ENCODE measurements at regions not wholly inside any gene's neighbourhood (a gene's known extent, or its start where the extent isn't known, plus 50 kb on each side); places are given as distances from the start of the nearest gene placed in this dataset.

- H3K36me3 ChIP-seq (ENCODE audit: control insufficient read depth in 2 of 2, insufficient read depth in 2 of 2, low read length in 1 of 2): no peaks in the 10 kb centered on the region
- 83 to 95% methylated on average over 3 of the region's 3 CpGs for WGBS, 2 donors
- H3K4me1 ChIP-seq (ENCODE audit: control insufficient read depth in 2 of 2, insufficient read depth in 2 of 2, low read length in 1 of 2): peaks cover 0 to 6% of the 10 kb centered on the region in 2 donors
- H3K4me3 ChIP-seq (ENCODE audit: low read depth in 1 of 2, low read length in 2 of 2): no peak overlapping the region
- no peaks in the 10 kb centered on the region for H3K9me3 ChIP-seq (ENCODE audit: control insufficient read depth in 2 of 2, insufficient read depth in 1 of 2, low read depth in 1 of 2, low read length in 1 of 2)
- H3K27me3 ChIP-seq (ENCODE audit: control insufficient read depth in 1 of 2, insufficient read depth in 2 of 2, low read length in 2 of 2): no peaks in the 10 kb centered on the region
- no peak overlapping the region for H3K27ac ChIP-seq (ENCODE audit: low read depth in 2 of 2, low read length in 1 of 2)
Observed at GRCh38 chr4:38283724-38284123, 323.5 kb downstream of the PTTG2 start.

DNA sequence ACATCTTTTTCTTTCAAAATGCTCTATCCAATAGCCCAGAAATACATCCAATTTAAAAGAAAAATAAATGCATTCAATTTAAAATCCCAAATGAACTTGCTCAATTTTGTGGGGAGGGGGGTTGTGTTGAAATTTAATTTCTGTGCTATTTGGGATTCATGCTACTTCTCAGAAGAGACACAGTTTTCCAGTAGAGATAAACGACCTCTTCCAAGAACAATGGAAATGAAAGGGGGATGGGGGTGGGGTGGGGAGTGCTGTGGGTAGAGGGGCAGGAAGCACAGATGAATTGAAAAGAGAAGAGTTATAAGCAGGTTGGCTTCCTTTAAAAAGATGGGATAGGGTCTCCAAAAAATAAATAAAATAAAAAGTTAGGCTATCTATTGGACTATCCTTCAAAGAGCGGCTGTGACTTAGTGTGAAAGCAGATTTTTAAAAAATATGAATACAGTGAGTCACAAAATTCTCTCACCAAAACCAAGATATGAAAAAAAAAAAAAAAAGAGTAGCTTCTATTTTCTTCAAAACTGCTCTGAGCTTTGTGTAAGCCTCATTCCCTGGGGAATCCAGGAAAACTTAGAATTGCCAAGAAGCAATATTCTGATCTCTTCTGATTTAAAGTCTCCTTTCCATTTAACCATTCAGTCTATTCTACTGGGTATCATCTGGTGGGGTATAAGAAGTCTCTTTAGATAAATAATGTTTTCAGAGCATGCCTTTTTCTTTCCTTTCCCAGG lies 324.3 kb downstream of the PTTG2 start:
- 75 to 76% methylated on average over 2 of the region's 2 CpGs for WGBS, 2 donors
- no peaks in the 10 kb centered on the region for H3K36me3 ChIP-seq (ENCODE audit: control insufficient read depth in 2 of 2, insufficient read depth in 2 of 2, low read length in 1 of 2)

DNA sequence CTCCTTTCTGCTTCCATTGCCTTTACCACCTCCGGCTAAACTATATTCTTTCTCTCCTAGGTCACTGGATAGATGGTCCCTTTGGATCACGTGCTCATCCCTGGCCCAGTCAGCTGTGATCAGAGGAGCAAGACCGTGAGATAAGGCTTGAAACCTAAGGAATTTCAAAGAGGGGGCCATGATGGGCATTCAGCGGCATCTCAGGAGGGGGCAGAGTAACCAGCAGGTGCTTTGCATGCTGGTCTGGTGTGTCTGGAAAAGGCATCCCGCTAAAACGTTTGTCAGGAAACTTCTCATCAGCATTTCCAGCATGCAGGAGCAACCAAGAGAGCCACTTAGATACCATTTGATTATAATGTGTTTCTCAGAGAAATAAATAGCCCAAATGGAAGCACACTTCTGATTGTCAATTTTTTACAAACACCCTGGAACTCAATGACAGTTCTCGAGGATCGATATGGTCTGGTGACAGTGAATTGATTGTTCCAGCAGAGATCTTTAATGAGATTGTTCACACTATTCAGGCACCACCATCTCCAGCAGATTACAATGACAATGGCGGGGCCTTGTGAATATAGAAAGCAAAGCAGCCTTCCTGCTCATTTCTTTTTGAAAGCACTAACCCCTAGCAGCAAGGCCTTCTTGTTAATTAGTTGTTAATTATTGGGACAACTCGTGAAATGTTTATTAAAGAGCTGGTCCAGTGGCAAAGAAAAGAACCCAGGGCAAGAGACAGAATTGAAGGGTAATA lies 327.1 kb downstream of the PTTG2 start:
- WGBS, 2 donors: 86 to 89% methylated on average over 10 of the region's 10 CpGs
- Histone ChIP-seq H3K4me3 (ENCODE audit: low read depth in 1 of 2, low read length in 2 of 2) (no peak overlapping the region), H3K9me3 (ENCODE audit: control insufficient read depth in 2 of 2, insufficient read depth in 1 of 2, low read depth in 1 of 2, low read length in 1 of 2) (no peaks in the 10 kb centered on the region), H3K27ac (ENCODE audit: low read depth in 2 of 2, low read length in 1 of 2) (no peak overlapping the region), H3K36me3 (ENCODE audit: control insufficient read depth in 2 of 2, insufficient read depth in 2 of 2, low read length in 1 of 2) (no peaks in the 10 kb centered on the region), H3K27me3 (ENCODE audit: control insufficient read depth in 1 of 2, insufficient read depth in 2 of 2, low read length in 2 of 2) (no peaks in the 10 kb centered on the region), H3K4me1 (ENCODE audit: control insufficient read depth in 2 of 2, insufficient read depth in 2 of 2, low read length in 1 of 2) (no peaks in the 10 kb centered on the region)

More for the DNA sequence above, 324.3 kb downstream of the PTTG2 start:
- peaks cover 0 to 4% of the 10 kb centered on the region in 2 donors for H3K4me1 ChIP-seq (ENCODE audit: control insufficient read depth in 2 of 2, insufficient read depth in 2 of 2, low read length in 1 of 2)
- no peak overlapping the region for H3K4me3 ChIP-seq (ENCODE audit: low read depth in 1 of 2, low read length in 2 of 2)
- H3K9me3 ChIP-seq (ENCODE audit: control insufficient read depth in 2 of 2, insufficient read depth in 1 of 2, low read depth in 1 of 2, low read length in 1 of 2): no peaks in the 10 kb centered on the region
- no peaks in the 10 kb centered on the region for H3K27me3 ChIP-seq (ENCODE audit: control insufficient read depth in 1 of 2, insufficient read depth in 2 of 2, low read length in 2 of 2)
- no peak overlapping the region for H3K27ac ChIP-seq (ENCODE audit: low read depth in 2 of 2, low read length in 1 of 2)

DNA sequence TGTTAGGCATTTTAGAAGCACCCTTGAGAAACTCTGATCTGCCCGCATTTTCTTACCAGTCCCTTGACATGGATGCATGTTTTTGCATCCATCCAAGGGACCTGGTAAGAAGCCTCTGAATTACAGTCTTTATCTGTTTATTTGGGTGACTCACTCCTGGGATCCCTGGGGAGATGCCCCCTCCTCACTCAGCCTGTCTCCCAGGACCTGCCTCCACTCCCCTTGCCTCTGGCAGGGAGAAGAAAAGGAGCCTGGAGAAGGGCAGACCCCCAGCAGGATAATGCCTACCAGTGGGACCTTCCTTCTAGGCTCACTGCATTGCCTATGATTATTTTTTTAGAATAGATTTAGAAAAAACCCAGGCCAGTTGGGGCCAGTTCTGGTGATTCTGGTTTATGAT lies 329.4 kb downstream of the PTTG2 start:
- 82 to 94% methylated on average over 1 of the region's 1 CpG for WGBS, 2 donors
- H3K4me3 ChIP-seq (ENCODE audit: low read depth in 1 of 2, low read length in 2 of 2): no peak overlapping the region
- H3K9me3 ChIP-seq (ENCODE audit: control insufficient read depth in 2 of 2, insufficient read depth in 1 of 2, low read depth in 1 of 2, low read length in 1 of 2): no peaks in the 10 kb centered on the region
- no peaks in the 10 kb centered on the region for H3K27me3 ChIP-seq (ENCODE audit: control insufficient read depth in 1 of 2, insufficient read depth in 2 of 2, low read length in 2 of 2)
- H3K36me3 ChIP-seq (ENCODE audit: control insufficient read depth in 2 of 2, insufficient read depth in 2 of 2, low read length in 1 of 2): no peaks in the 10 kb centered on the region
- no peak overlapping the region for H3K27ac ChIP-seq (ENCODE audit: low read depth in 2 of 2, low read length in 1 of 2)
- no peaks in the 10 kb centered on the region for H3K4me1 ChIP-seq (ENCODE audit: control insufficient read depth in 2 of 2, insufficient read depth in 2 of 2, low read length in 1 of 2)

DNA sequence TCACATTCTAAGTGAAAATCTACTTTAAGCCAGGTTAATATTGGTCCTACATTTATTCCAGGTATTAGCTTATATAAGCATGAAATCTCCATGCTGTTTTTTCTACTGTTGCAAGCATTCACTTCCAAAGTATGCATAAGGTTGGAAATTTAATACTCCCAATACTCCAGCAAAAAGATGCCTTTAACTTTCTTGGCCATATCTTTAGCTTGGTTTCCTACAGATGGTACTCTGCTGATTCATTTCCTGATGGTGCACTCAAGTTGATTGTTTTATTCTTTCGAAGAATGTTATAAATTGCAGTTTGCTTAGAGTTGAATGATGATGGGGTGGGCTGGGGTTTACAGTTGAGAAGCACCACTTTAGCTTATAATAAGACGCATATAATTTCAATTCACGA lies 330.2 kb downstream of the PTTG2 start:
- Histone ChIP-seq H3K27ac (ENCODE audit: low read depth in 2 of 2, low read length in 1 of 2) (no peak overlapping the region), H3K4me1 (ENCODE audit: control insufficient read depth in 2 of 2, insufficient read depth in 2 of 2, low read length in 1 of 2) (no peaks in the 10 kb centered on the region), H3K27me3 (ENCODE audit: control insufficient read depth in 1 of 2, insufficient read depth in 2 of 2, low read length in 2 of 2) (no peaks in the 10 kb centered on the region), H3K4me3 (ENCODE audit: low read depth in 1 of 2, low read length in 2 of 2) (no peak overlapping the region), H3K9me3 (ENCODE audit: control insufficient read depth in 2 of 2, insufficient read depth in 1 of 2, low read depth in 1 of 2, low read length in 1 of 2) (no peaks in the 10 kb centered on the region), H3K36me3 (ENCODE audit: control insufficient read depth in 2 of 2, insufficient read depth in 2 of 2, low read length in 1 of 2) (no peaks in the 10 kb centered on the region)
- WGBS, 2 donors: 67 to 79% methylated on average over 3 of the region's 3 CpGs

DNA sequence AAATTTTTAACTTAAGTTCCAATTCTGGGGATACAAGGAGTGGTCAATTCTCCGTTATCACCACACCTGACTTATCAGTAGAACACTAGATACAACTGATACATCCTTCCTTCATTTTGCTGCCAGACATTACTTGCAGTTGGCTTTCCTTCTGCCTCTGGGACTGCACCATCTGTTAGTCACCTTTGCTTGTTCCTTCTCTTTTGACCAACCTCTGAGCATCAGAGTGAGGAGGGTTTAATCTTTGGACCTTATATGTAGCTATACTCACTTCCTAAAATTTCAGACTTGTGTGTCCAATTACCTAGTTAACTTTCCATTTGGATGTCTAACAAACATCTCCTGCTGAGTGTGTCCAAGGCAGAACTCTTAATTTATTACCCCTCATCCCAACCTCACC lies 330.7 kb downstream of the PTTG2 start:
- no peaks in the 10 kb centered on the region for H3K9me3 ChIP-seq (ENCODE audit: control insufficient read depth in 2 of 2, insufficient read depth in 1 of 2, low read depth in 1 of 2, low read length in 1 of 2)
- H3K4me1 ChIP-seq (ENCODE audit: control insufficient read depth in 2 of 2, insufficient read depth in 2 of 2, low read length in 1 of 2): no peaks in the 10 kb centered on the region
- H3K36me3 ChIP-seq (ENCODE audit: control insufficient read depth in 2 of 2, insufficient read depth in 2 of 2, low read length in 1 of 2): no peaks in the 10 kb centered on the region
- H3K27ac ChIP-seq (ENCODE audit: low read depth in 2 of 2, low read length in 1 of 2): no peak overlapping the region
- H3K4me3 ChIP-seq (ENCODE audit: low read depth in 1 of 2, low read length in 2 of 2): no peak overlapping the region
- no peaks in the 10 kb centered on the region for H3K27me3 ChIP-seq (ENCODE audit: control insufficient read depth in 1 of 2, insufficient read depth in 2 of 2, low read length in 2 of 2)
- 86 to 92% methylated on average over 1 of the region's 1 CpG for WGBS, 2 donors

DNA sequence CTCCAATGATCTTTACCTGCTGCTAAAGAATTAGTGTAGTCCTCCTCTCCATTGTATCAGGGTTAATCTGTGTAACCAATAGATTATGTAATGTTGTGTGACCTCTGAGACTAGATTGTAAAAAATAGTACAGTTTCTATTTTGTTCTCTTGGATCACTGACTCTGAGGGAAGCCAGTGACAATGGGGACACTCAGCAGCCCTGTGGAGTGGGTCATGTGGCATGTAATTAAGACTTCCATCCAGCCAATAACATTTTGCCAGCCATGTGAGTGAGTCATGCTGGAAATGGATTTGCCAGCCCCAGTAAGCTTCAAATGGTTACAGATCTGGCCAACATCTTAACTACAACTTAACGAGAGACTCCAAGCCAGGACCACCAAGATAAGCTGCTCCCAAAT lies 332.3 kb downstream of the PTTG2 start:
- no peaks in the 10 kb centered on the region for H3K36me3 ChIP-seq (ENCODE audit: control insufficient read depth in 2 of 2, insufficient read depth in 2 of 2, low read length in 1 of 2)
- no peaks in the 10 kb centered on the region for H3K4me1 ChIP-seq (ENCODE audit: control insufficient read depth in 2 of 2, insufficient read depth in 2 of 2, low read length in 1 of 2)
- H3K4me3 ChIP-seq (ENCODE audit: low read depth in 1 of 2, low read length in 2 of 2): no peak overlapping the region
- no peak overlapping the region for H3K27ac ChIP-seq (ENCODE audit: low read depth in 2 of 2, low read length in 1 of 2)
- WGBS, 2 donors: 77 to 89% methylated on average over 1 of the region's 1 CpG
- no peaks in the 10 kb centered on the region for H3K27me3 ChIP-seq (ENCODE audit: control insufficient read depth in 1 of 2, insufficient read depth in 2 of 2, low read length in 2 of 2)
- H3K9me3 ChIP-seq (ENCODE audit: control insufficient read depth in 2 of 2, insufficient read depth in 1 of 2, low read depth in 1 of 2, low read length in 1 of 2): no peaks in the 10 kb centered on the region

GRCh38 chr4:38294238-38294637 lies 334.0 kb downstream of the PTTG2 start:
- no peaks in the 10 kb centered on the region for H3K27me3 ChIP-seq (ENCODE audit: control insufficient read depth in 1 of 2, insufficient read depth in 2 of 2, low read length in 2 of 2)

GRCh38 chr4:38297061-38297460 lies 336.9 kb downstream of the PTTG2 start:
- Histone ChIP-seq H3K4me1 (ENCODE audit: control insufficient read depth in 2 of 2, insufficient read depth in 2 of 2, low read length in 1 of 2) (no peaks in the 10 kb centered on the region), H3K4me3 (ENCODE audit: low read depth in 1 of 2, low read length in 2 of 2) (no peak overlapping the region), H3K36me3 (ENCODE audit: control insufficient read depth in 2 of 2, insufficient read depth in 2 of 2, low read length in 1 of 2) (no peaks in the 10 kb centered on the region), H3K27ac (ENCODE audit: low read depth in 2 of 2, low read length in 1 of 2) (no peak overlapping the region), H3K27me3 (ENCODE audit: control insufficient read depth in 1 of 2, insufficient read depth in 2 of 2, low read length in 2 of 2) (no peaks in the 10 kb centered on the region), H3K9me3 (ENCODE audit: control insufficient read depth in 2 of 2, insufficient read depth in 1 of 2, low read depth in 1 of 2, low read length in 1 of 2) (peaks cover 0 to 6% of the 10 kb centered on the region in 2 donors)
- WGBS, 2 donors: 91 to 93% methylated on average over 3 of the region's 3 CpGs

More at GRCh38 chr4:38294238-38294637, 334.0 kb downstream of the PTTG2 start:
- Histone ChIP-seq H3K9me3 (ENCODE audit: control insufficient read depth in 2 of 2, insufficient read depth in 1 of 2, low read depth in 1 of 2, low read length in 1 of 2) (peaks cover 0 to 6% of the 10 kb centered on the region in 2 donors), H3K4me1 (ENCODE audit: control insufficient read depth in 2 of 2, insufficient read depth in 2 of 2, low read length in 1 of 2) (no peaks in the 10 kb centered on the region), H3K36me3 (ENCODE audit: control insufficient read depth in 2 of 2, insufficient read depth in 2 of 2, low read length in 1 of 2) (no peaks in the 10 kb centered on the region), H3K4me3 (ENCODE audit: low read depth in 1 of 2, low read length in 2 of 2) (no peak overlapping the region), H3K27ac (ENCODE audit: low read depth in 2 of 2, low read length in 1 of 2) (no peak overlapping the region)
- 92 to 98% methylated on average over 1 of the region's 1 CpG for WGBS, 2 donors

Measured in esophagus (tissue), 2 donors.